Skin epidermis (tissue), 12 donors: ENCODE measurements at regions not wholly inside any gene's neighbourhood (a gene's known extent, or its start where the extent isn't known, plus 50 kb on each side); places are given as distances from the start of the nearest gene placed in this dataset.
"Not testable (repeated sequence)": the region's sequence is repeated elsewhere in the genome, so short reads cannot be mapped to it uniquely, and the experiment has no call there.

ENCODE experiments used
- H3K27ac ChIP-seq, 21 experiments: fragments of 200-600 bp; sonication (generic) in 11 of 21; one replicate each; pipeline ENCODE4 v1.5.0; 2020; ENCODE audit warnings: mild to moderate bottlenecking in 3 of 21, inconsistent platforms in 2 of 21, moderate library complexity in 2 of 21
- H3K4me3 ChIP-seq, 7 experiments: fragments of 200-600 bp; sonication (generic) in 2 of 7; one replicate each; pipeline ENCODE4 v1.5.0; 2020; ENCODE audit warnings: inconsistent platforms in 2 of 7, mild to moderate bottlenecking in 2 of 7, moderate library complexity in 1 of 7

DNA sequence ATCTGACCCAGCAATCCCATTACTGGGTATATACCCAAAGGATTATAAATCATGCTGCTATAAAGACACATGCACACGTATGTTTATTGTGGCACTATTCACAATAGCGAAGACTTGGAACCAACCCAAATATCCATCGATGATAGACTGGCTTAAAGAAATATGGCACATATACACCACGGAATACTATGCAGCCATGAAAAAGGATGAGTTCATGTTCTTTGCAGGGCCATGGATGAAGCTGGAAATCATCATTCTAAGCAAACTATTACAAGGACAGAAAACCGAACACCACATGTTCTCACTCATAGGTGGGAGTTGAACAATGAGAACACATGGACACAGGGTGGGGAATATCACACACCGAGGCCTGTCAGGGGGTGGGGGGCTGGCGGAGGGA is 390.4 kb downstream of the RAB38 start:
- H3K4me3 ChIP-seq, H3K27ac ChIP-seq: not testable (repeated sequence)

DNA sequence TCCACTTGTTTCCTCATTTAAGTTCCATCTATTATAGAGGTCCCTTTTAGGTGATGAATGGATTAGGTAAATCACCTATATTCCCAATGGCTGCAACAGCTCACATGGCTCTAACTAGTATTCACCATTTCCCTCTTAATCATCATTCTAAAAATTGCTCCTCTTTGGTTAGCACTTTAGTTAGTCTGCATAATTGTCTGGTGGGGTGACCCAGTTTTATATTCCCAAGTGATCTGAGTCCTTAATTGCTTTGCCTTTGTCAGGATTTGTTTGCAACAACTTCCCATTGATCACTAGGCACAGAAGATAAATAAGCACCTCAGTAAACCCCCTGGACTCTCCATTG is 395.2 kb downstream of the RAB38 start:
- Histone ChIP-seq H3K4me3 (no peak overlapping the region), H3K27ac (no peak overlapping the region)

DNA sequence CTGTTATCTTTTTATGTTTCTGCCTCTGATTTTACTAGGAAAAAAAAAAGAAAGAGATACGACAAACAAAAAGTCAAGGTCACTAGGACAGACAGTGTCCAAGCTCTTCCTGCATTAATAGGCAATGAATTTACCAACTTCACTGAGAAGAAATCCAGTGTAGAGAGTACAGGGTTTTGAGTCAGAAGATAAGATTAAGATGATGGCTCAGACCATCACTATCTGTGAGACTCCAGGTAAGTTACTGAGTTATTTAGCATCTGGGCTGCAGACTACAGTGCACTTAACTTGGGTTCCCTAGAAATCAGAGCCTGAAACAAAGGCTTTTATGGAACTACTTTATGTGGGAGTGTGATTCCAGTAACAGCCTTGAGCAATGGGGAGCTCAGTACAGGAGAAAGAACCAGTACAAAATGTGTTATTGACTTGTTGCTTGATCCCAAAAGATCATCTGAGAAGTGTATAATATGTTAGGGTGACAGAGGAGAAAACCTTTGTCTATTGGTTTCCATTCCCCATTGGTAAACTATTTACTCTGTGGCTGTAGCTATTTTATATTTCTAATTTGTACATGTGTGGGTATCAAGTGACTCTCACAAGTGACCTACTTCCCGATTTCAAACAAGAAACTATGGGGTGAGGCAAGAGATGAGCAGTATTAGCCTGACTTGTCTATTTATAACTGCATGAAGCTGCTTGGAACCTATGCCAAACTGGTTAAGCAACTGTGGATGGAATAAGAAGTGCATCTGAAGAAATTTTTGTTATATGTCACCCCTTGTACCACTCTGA is 395.8 kb downstream of the RAB38 start:
- H3K27ac ChIP-seq, result no peak overlapping the region
- no peak overlapping the region for H3K4me3 ChIP-seq

DNA sequence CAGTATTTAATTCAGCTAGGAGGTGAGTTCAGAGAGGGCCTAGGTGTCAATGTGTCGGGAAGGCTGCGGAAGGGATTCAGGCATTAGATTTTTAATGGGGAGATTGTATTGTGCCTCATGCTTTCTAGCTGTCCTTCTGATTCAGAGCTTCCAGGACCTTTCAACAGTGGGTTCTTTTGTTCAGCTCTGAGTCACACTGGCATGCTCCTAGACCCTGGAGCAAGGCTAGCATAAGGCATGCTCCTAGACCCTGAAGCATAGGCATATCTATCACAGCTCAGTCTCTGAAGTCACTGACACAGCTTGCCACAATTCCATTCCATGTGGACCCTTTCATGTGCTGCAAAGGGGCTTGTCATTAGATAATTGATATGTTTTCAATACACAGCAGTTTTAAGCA is 396.9 kb downstream of the RAB38 start:
- Histone ChIP-seq H3K4me3 (no peak overlapping the region), H3K27ac (no peak overlapping the region)

DNA sequence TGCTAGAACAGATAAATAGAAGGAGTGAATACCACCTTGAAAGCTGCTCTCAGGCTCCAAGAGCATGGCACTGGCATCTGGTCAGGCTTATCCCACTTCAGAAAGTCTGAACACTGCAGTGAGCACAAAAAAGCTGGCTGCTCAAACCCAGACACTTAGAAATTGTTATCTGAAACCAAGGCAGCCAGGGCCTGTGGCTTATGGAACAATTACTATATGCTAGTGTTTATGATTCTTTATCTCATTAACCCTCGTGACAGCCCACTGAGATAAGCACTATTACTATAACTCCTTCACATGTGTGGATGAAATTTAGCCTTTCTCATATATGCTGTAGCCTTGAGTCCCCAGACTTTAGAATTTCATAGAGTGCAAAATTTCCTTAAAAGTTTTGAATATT is 400.2 kb downstream of the RAB38 start:
- H3K4me3 ChIP-seq, result no peak overlapping the region

DNA sequence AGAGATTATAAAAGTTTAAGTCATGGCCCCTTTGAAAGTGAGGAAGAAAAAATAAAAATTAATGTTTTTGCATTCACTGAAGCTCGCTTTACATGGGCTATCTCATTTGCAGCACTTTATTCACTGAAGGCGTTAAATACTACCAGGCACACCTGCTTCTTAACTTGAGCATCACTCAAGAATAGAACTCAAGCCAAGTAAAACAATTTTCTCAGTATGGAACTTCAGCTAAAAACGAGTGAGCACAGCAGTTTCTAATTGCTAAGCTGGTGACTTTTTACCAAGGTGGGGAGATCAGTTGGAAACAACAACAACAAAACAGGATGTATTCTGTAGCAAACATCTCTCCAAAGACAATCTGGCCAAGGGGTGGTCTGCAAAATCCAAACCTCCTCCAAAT is 405.6 kb downstream of the RAB38 start:
- H3K4me3 ChIP-seq, result no peak overlapping the region
- no peak overlapping the region for H3K27ac ChIP-seq

More for the DNA sequence above, 400.2 kb downstream of the RAB38 start:
- H3K27ac ChIP-seq, result no peak overlapping the region

DNA sequence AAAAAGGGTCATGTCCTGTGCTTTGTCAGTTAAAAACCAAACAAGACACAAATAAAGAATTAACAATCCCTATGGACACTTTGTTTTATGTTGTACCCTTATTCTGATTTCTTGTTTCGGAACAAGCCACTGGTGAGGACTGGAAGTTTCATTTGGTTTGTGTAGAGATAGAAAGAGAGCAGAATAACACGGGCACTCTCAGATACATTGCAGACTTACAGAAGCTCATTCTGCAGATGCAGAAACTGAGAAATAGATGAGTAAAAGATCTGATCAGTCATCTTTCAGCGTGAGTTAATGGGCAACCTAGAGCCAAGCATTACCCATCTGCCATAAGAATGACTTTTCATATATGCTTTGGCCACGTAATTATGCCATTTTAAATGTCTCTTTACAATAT is 407.6 kb downstream of the RAB38 start:
- no peak overlapping the region for H3K4me3 ChIP-seq
- H3K27ac ChIP-seq, result no peak overlapping the region

DNA sequence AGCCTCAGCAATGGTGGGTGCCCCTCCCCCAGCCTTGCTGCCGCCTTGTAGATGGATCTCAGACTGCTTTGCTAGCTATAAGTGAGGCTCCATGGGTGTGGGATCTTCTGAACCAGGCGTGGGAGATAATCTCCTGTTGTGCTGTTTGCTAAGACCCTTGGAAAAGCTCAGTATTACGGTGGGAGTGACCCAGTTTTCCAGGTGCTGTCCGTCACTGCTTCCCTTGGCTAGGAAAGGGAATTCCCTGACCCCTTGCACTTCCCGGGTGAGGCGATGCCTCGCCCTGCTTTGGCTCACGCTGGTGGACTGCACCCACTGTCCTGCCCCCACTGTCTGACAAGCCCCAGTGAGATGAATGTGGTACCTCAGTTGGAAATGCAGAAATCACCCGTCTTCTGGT is 411.2 kb downstream of the RAB38 start:
- H3K4me3 ChIP-seq, H3K27ac ChIP-seq: not testable (repeated sequence)

DNA sequence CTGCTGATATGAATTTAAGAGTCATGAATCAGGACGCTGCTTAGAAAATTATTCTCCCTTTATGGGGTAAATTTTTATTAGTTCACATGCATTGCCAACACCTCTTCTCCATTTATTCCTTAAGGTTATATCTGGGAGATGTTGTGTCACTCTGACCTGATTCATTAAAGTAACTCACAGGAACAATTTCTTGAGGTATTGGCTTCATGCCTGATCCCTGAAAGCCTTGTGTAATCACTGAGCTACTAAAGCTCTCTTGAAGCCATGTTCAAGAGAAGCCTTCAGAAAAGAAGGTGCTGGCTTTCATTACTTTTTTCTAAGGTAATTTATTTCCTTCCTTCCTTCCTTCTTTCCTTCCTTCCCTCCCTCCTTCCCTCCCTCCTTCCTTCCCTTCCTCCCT is 420.6 kb downstream of the RAB38 start:
- H3K27ac ChIP-seq, result no peak overlapping the region
- H3K4me3 ChIP-seq, result no peak overlapping the region

DNA sequence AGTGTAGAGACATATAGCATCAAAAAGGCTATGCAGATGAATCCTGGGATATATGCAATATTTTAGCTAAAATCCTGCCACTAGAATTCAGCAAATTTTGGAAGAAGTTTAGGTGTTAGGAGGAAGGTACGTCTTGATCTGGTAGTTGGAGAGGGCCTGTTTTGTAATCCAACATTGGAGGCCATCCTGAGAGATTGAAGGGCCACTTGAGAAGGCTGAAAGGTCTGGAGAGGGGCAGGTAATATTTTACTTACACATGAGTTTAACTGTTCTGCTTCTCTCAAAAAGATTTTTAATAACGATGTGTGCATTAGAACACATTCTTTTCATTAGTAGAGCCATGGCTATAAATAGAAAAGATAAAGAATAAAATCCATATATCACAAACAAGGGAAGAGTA is 422.1 kb downstream of the RAB38 start:
- Histone ChIP-seq H3K27ac (no peak overlapping the region), H3K4me3 (no peak overlapping the region)

DNA sequence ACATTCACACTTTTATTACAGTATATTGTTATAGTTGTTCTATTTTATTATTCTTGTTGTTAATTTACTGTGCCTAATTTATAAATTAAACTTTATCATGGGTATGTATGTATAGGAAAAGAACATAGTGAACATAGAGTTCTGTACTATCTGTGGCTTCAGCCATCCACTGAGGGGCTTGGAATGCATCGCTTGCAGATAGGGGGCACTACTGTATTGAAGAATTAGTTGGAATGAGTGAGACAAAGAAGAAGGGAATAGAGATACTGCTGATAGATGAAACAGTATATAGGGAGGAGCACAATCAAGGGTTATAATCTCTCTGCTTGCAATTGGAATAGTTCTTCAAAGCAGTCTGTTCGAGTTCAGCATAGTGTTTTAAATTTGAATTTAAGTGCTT is 432.2 kb downstream of the RAB38 start:
- Histone ChIP-seq H3K27ac (no peak overlapping the region), H3K4me3 (no peak overlapping the region)

DNA sequence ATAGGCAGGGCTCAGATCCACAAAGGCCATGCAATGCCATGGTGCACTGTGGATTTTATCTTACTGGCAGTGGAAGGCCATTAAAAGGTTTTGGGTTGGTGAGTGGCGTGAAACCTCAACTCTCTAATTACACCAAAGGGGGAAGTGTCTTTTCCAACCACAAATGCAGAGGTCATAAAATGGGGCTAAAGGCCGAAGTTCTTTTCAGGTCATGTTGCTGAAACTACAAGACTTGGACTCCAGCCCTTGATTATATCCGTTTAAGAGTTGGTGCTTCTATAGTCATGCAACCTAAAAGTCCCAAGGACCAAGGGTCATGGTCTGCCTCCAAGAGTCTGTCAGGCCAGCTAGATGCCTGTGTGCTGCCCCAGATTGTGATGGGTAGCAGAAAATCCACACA is 434.3 kb downstream of the RAB38 start:
- Histone ChIP-seq H3K27ac (no peak overlapping the region), H3K4me3 (no peak overlapping the region)

DNA sequence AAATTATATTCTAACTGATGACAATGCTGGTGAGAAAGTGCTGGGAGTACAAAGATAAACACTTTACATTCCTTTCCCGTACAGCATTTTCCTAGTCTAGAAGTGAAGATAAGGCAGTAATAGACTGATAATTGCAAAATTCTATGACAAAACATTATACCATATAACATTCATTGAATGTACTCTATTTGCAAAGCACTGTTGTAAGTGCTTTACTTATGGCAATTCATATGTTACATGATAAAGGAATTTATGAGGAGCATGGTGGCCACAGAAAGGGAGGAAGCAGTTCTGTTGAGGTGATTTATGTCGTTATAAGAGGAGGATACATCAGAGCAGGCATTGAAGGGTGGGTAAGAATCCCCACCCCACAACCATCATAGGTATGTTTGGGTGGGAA is 434.8 kb downstream of the RAB38 start:
- no peak overlapping the region for H3K27ac ChIP-seq
- H3K4me3 ChIP-seq, result no peak overlapping the region

DNA sequence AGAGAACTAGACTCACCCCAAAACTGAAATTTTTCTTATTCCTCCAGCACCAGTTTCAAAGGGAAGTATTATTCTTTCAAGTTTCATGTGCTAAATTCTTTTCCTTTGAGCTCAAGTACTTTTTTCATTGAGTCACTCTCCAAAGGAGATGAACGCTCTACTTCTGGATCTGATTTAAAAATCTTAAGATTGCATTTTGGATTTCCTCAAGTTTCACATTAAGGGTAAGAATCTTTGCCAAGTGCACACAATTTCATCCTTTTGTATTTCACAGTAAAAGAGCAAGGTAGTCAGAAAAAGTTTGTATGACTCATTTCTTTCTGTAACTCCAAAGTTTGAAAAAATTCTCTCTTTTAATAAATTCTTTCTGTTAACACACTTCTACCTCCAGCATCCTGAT is 435.5 kb downstream of the RAB38 start:
- no peak overlapping the region for H3K27ac ChIP-seq
- H3K4me3 ChIP-seq, result no peak overlapping the region

DNA sequence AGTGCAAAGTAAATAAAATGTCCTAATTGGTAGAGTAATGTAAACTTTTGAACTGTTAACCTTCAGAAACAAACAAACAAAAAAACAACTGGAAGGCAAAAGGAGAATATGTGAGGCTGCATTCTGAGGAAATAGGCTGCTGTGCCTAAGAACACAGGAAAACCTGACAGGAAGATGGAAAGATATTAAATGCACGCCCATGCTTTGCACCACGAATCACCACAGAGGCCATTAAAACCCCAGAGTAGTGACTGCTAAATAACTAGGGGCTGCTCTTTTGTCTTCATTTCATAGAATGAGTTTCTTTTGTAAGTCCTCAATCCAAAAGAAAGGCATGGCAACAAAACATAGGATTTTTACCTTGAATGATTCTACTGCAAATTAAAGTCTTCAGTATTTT is 436.0 kb downstream of the RAB38 start:
- Histone ChIP-seq H3K4me3 (no peak overlapping the region), H3K27ac (no peak overlapping the region)

DNA sequence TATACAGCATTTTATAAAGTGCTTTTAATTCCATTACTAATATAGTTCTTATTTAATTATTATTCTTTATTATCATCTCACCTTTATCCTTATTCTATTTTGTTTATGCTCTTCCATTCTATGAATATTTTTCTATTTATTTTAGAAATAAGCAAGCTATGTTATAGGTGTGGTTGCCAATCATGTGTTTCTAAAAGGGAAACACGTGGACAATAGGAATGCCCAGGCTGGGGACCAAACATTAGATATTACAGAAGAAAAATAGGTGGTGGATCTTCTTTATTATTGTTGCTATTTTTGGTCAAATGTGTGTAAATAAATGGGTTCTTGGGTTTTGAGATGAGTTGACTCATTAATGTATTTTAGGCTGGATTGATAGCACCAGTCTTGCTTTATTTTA is 438.3 kb downstream of the RAB38 start:
- Histone ChIP-seq H3K4me3 (no peak overlapping the region), H3K27ac (no peak overlapping the region)

DNA sequence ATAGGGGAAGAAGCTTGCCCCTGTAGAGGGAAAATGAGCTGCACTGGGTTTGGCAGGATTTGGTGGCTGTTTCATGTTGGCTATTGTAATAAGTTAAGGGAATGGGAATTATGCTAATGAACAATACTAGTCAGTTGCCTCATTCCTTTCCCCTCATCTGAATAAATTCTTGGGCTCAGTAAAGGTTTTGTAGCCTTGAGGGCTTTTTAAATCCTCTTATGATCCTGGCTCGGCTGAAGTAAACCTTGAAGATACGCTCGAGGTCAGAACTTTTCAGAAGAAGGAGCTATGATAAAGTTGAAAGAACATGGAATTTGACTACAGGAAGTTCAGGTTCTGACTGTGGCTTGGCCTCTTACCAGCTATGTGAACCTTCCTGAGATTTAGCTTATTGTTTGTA is 448.7 kb downstream of the RAB38 start:
- no peak overlapping the region for H3K27ac ChIP-seq
- H3K4me3 ChIP-seq, result no peak overlapping the region

DNA sequence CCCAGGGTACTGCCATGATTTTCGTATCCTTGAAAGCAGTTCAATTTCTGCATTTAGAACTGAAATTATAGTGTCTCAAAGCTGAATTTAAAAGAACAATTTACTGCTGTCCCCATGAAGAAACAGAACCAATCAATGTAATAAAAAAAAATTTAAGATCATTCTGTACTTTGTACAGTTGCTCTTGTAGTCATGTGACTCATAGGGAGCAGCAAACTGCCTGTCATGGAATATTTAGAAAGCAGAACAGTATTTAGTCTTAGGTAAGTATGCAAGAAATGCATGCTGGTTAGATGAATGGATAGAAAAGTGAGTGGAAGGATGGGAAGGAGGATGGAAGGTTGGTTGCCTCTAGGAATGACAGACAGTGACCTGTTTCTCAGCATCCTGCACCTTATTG is 450.9 kb downstream of the RAB38 start:
- H3K27ac ChIP-seq, result no peak overlapping the region
- H3K4me3 ChIP-seq, result no peak overlapping the region

DNA sequence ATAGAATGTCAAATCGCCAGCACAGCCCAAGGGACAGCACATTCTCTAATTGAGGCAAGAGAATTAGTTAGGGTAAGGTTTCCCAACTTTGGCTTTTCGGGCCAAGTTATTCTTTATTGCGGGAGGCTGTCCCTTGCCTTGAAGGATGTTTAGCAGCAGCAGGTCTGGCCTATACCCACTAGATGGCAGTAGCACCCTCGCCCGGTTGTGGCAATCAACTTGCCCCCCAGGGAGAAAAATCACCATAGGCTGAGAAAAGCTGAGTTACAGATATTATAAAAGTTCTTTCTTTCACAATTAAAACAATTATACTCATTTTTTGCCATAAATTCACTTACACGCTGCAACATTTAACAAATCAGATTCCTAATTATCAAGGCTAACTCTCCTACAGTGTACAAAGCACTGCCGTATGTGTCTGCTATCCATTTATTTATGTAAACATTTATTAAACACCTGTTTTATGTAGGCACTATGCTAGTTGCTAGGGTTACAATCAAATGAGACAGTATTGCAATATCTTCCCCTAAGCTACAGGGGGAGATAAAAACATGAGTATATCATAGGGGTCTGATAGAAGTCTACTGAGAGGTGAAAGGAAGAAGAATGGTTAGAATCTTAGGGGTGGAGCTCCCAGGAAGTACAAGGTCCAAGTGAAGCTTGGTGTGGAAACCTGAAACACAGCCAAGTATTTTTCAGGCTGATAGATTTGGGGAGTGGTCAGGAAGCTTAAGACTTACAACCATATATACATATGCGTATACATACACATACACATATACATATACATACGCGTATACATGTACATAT is 452.3 kb downstream of the RAB38 start:
- no peak overlapping the region for H3K27ac ChIP-seq
- no peak overlapping the region for H3K4me3 ChIP-seq

DNA sequence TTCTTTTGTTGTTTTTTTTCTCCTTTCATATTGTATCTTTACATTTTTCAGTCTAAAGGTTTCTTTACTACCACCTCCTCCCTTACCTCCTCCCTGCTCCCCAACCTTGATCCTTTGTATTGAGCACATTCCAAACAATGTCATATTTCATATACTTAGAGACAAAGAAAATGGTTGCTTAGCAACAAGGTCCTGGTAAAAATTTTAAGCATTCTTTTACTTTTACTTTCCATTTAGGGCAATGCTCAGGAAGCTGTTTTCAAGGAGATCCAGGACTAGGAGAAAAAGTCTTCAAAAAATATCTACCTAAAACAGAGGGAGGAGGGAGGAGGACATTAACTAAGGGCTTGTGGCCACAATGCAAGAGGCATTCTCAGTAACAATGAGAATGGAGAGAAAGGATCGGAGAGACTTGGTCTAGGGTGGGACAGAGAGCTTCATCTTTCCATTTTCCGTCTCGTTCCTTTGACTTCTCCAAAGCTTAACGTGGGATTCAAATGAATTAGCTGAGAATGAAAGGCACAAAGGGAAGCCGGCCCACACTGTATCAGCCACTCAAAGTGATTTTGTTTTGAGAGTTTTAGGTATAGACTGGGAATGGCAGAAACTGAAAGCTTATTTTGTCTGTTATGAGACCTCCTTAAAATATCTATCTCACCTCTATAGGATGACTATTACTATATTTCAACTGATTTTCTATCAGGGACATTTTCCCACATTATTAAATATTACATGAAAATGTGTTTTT is 455.7 kb downstream of the RAB38 start:
- H3K4me3 ChIP-seq, result no peak overlapping the region
- H3K27ac ChIP-seq, result no peak overlapping the region

DNA sequence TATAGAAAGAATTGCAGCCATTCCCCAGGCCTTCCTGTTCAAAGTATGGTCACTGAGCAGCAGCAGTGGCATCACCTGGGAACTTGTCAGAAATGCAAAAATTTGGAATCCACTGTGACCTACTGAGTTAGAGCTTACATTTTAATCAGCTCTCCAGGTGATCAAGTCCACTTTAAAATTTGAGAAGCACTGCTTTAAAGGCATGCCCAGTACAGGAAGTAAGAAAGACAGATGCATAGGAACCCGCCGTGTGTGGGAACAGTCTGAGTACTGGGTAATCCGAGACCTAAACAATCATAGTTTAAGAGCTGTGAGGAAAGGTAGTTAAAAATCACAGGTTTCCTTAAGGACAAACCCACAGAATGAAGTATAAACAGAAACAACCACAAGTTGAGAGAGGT is 462.4 kb downstream of the RAB38 start:
- H3K4me3 ChIP-seq, result no peak overlapping the region
- no peak overlapping the region for H3K27ac ChIP-seq
